ENCODE measurements at regions not wholly inside any gene's neighbourhood (a gene's known extent, or its start where the extent isn't known, plus 50 kb on each side); places are given as distances from the start of the nearest gene placed in this dataset.

GRCh38 chr12:115095073-115095748, 411.2 kb upstream of the TBX3 start:
- H3K4me3 ChIP-seq (ENCODE audit: low read depth, low read length): no peak overlapping the region
- TF ChIP-seq CTCF (IDR thresholded peaks at IDR 0.05; ENCODE audit: borderline replicate concordance, insufficient read depth, low read depth, low read length): no peak

- no peak for TF ChIP-seq CTCF (IDR thresholded peaks at IDR 0.05; ENCODE audit: borderline replicate concordance, insufficient read depth, low read depth, low read length)
- H3K4me3 ChIP-seq (ENCODE audit: low read depth, low read length): no peak overlapping the region
Measured at GRCh38 chr12:115094163-115094816, 410.3 kb upstream of the TBX3 start.

- H3K4me3 ChIP-seq (ENCODE audit: low read depth, low read length): no peak overlapping the region
- TF ChIP-seq CTCF (IDR thresholded peaks at IDR 0.05; ENCODE audit: borderline replicate concordance, insufficient read depth, low read depth, low read length): no peak
Measured at GRCh38 chr12:115093261-115093660, 409.3 kb upstream of the TBX3 start.

GRCh38 chr12:115090783-115091182, 406.8 kb upstream of the TBX3 start:
- no peak for TF ChIP-seq CTCF (IDR thresholded peaks at IDR 0.05; ENCODE audit: borderline replicate concordance, insufficient read depth, low read depth, low read length)
- no peak overlapping the region for H3K4me3 ChIP-seq (ENCODE audit: low read depth, low read length)

- TF ChIP-seq CTCF (IDR thresholded peaks at IDR 0.05; ENCODE audit: borderline replicate concordance, insufficient read depth, low read depth, low read length): no peak
- H3K4me3 ChIP-seq (ENCODE audit: low read depth, low read length): no peak overlapping the region
Measured at GRCh38 chr12:115088995-115089841, 405.2 kb upstream of the TBX3 start.

- H3K4me3 ChIP-seq (ENCODE audit: low read depth, low read length): no peak overlapping the region
- TF ChIP-seq CTCF (IDR thresholded peaks at IDR 0.05; ENCODE audit: borderline replicate concordance, insufficient read depth, low read depth, low read length): no peak
Measured at GRCh38 chr12:115088328-115088994, 404.5 kb upstream of the TBX3 start.

All from GM12875 (cell line).